Brain microvascular endothelial cell (primary cell): ENCODE measurements at regions not wholly inside any gene's neighbourhood (a gene's known extent, or its start where the extent isn't known, plus 50 kb on each side); places are given as distances from the start of the nearest gene placed in this dataset.

Experiments used
- DNase-seq: peaks from one replicate; pipeline ENCODE4 v3.0.0-alpha.2; 2020
- H3K27ac ChIP-seq: fragments of 250-450 bp; sonication (Bioruptor Pico); 2 replicates; pipeline ENCODE4 v1.5.1; 2020; ENCODE audit warnings: mild to moderate bottlenecking, moderate library complexity
- H3K27me3 ChIP-seq: fragments of 250-450 bp; sonication (Bioruptor Pico); replicated peaks from 2 replicates; pipeline ENCODE4 v1.5.1; 2020; ENCODE audit warnings: mild to moderate bottlenecking
- H3K36me3 ChIP-seq: fragments of 250-450 bp; sonication (Bioruptor Pico); replicated peaks from 2 replicates; pipeline ENCODE4 v1.5.1; 2020; ENCODE audit warnings: mild to moderate bottlenecking
- H3K4me3 ChIP-seq: 2 replicates; pipeline ENCODE4 v1.5.1; 2011; ENCODE audit warnings: low read depth, mild to moderate bottlenecking, control low read depth, low read length, moderate library complexity
- in situ Hi-C: cut with HindIII; loops from 2 replicates; pipeline ENCODE4 v1.10.0; 2017; ENCODE audit warnings: low sequenced_read_pairs, low pct_ligation_motif_present
- TF ChIP-seq, protein P1 (sequence below): IDR thresholded peaks from 2 replicates; pipeline ENCODE4 v1.5.1; 2011; ENCODE audit warnings: low read depth, mild to moderate bottlenecking, moderate library complexity, low read length, control low read depth, inconsistent platforms; ENCODE audit errors: missing control alignments

GRCh38 chrX:138923805-138924204, 212.3 kb upstream of the FGF13 start:
- no peaks in the 10 kb centered on the region for H3K36me3 ChIP-seq
- in situ Hi-C loops: no loop called here
- no peak for DNase-seq
- no peak overlapping the region for H3K4me3 ChIP-seq
- H3K27ac ChIP-seq: no peak overlapping the region
- no peaks in the 10 kb centered on the region for H3K27me3 ChIP-seq
- TF ChIP-seq, protein P1, sequence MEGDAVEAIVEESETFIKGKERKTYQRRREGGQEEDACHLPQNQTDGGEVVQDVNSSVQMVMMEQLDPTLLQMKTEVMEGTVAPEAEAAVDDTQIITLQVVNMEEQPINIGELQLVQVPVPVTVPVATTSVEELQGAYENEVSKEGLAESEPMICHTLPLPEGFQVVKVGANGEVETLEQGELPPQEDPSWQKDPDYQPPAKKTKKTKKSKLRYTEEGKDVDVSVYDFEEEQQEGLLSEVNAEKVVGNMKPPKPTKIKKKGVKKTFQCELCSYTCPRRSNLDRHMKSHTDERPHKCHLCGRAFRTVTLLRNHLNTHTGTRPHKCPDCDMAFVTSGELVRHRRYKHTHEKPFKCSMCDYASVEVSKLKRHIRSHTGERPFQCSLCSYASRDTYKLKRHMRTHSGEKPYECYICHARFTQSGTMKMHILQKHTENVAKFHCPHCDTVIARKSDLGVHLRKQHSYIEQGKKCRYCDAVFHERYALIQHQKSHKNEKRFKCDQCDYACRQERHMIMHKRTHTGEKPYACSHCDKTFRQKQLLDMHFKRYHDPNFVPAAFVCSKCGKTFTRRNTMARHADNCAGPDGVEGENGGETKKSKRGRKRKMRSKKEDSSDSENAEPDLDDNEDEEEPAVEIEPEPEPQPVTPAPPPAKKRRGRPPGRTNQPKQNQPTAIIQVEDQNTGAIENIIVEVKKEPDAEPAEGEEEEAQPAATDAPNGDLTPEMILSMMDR: no peak

DNA sequence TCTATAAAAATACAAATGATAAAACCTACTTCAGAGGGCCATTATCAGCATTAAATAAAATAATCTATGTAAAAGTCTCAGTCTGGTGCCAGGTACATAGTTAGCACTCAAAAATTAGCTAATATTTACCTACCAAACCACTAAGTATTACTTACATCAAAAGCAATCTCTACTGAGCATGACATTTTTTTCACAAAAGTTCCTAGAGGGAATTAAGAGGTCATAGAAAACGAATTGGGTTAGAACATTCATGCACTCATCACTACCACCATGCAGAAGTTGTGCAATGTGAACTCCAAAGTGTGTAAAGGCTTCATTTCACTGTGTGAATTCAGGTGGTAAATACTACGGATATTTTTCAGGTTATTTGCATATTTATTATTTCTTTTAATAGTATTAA, 209.5 kb upstream of the FGF13 start:
- TF ChIP-seq, protein P1: no peak

GRCh38 chrX:138917781-138918180, 206.3 kb upstream of the FGF13 start:
- in situ Hi-C loops: no loop called here
- TF ChIP-seq, protein P1: no peak
- Histone ChIP-seq H3K27ac (no peak overlapping the region), H3K36me3 (no peaks in the 10 kb centered on the region), H3K4me3 (no peak overlapping the region), H3K27me3 (no peaks in the 10 kb centered on the region)
- DNase-seq: no peak

More for the DNA sequence above, 209.5 kb upstream of the FGF13 start:
- Histone ChIP-seq H3K27me3 (no peaks in the 10 kb centered on the region), H3K27ac (no peak overlapping the region), H3K4me3 (no peak overlapping the region), H3K36me3 (no peaks in the 10 kb centered on the region)
- DNase-seq: no peak
- in situ Hi-C loops: no loop called here

DNA sequence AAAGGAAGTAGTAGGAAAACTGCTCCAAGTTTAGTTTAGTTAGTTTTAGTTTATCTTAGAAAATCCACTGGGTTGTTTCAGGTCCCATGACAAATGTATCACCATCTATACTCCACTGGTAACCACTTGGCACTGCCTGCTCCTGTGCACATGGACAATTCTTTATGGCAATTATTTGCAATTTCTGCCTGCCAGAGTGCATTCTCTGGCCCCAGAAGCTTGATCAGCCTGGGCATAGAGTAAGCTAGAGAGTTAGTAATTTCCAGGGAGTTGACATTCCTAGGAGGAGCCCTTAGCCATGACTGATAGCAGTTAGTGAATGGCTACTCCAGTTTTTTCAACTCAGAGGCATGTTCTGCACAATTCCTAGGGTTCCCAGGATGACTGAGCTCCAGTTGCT, 203.2 kb upstream of the FGF13 start:
- DNase-seq: no peak

GRCh38 chrX:138908577-138908976, 197.1 kb upstream of the FGF13 start:
- Histone ChIP-seq H3K36me3 (no peaks in the 10 kb centered on the region), H3K27ac (no peak overlapping the region), H3K4me3 (no peak overlapping the region), H3K27me3 (no peaks in the 10 kb centered on the region)
- no peak for DNase-seq
- in situ Hi-C loops: no loop called here
- TF ChIP-seq, protein P1: no peak

More for the DNA sequence above, 203.2 kb upstream of the FGF13 start:
- no peak overlapping the region for H3K27ac ChIP-seq
- TF ChIP-seq, protein P1: no peak
- no peak overlapping the region for H3K4me3 ChIP-seq
- no peaks in the 10 kb centered on the region for H3K27me3 ChIP-seq
- in situ Hi-C loops: no loop called here
- H3K36me3 ChIP-seq: no peaks in the 10 kb centered on the region
